ENCODE measurements at regions not wholly inside any gene's neighbourhood (a gene's known extent, or its start where the extent isn't known, plus 50 kb on each side); places are given as distances from the start of the nearest gene placed in this dataset.
"Not testable (repeated sequence)": the region's sequence is repeated elsewhere in the genome, so short reads cannot be mapped to it uniquely, and the experiment has no call there.

DNA sequence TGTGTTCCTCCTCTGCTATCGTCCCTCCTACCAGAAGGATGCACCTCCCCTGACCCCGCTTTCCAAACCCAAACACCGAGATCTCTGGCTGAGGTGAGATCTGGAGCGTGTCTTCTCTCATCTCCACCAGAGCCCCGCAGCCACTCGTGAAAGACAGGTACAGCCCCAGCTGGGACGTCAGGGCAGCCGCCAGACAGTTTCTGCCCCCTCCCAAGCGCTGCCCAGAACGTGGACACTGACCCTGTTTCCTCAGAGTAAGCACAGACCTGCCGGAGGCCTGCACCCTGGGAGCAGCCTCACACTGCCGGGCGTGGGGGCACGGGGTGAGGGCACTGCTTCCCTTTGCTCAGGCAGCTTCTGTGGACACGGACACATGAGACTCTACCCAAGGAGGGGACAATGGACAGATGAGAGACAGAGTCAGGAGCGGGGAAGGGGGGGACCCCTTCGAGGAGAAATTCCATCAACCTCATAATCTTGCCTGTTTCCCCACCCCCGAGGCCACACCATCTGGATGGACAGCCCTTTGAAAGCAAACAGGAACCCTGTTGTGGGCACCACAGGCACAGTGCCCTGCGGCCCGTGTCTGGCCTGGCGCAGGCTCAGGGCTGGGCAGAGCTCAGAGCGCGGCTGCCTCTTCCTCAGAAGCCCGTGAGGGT is 210.6 kb downstream of the DLL1 start:
- DNase-seq, result no peak

DNA sequence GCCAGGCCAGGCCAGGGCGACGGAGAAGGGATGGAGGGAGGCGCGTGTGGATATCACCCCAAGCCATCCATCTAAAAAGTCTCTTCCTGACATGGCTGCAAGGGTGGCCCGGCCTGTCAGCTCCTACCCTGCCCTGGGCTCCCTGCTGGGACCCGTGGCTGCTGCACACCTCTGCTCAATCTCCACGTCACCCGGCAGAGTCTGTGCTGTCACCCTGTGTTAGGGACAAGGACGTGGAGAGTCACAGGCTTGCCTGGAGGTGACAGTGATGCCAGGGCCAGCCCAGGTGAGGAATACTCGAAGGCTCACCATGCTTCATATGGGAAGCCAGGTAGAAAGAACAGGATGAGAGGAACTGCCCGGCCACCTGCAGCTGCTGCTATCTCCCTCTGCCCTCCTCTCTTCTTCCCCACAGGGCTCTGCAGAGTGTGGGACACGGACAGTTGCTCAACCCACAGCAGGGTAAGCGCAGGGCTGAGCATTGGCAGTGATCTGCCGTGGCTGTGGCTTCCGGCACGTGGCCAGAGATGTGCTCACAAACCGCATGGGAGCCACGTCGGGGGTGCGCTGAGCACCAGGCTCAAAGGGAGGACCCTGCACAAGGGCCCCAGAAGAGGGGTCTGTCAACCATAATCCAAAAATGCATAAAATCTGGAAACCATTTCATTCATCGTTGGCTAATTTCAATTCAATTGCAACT is 214.3 kb downstream of the DLL1 start:
- no peak for DNase-seq

DNA sequence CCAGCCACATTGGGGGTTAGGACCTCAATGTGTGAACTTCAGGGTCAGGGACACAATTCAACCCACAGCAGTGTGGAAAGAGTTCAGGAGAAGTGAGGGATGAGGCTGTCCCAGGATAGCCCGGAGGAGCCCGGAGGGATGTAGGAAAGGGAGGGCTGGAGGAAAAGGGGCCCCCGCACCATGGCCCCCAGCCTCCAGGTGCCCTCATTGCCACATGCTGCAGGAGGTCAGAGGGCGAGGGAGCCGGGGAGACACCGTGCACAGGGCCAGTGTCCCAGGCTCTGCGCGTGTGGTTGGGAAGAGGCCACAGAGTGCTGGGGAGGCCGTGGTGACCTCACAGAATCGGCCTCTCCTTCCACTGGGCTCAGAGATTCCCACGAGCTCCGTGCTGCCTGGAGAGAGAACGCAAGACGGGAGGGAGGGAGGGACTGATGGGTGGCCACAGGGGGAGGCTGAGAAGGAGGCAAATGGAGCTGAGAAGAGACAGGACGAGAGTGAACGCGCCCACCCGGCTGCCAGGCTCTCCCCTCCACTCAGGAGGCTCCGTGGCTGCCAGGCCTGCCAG is 215.1 kb downstream of the DLL1 start:
- no peak for DNase-seq

DNA sequence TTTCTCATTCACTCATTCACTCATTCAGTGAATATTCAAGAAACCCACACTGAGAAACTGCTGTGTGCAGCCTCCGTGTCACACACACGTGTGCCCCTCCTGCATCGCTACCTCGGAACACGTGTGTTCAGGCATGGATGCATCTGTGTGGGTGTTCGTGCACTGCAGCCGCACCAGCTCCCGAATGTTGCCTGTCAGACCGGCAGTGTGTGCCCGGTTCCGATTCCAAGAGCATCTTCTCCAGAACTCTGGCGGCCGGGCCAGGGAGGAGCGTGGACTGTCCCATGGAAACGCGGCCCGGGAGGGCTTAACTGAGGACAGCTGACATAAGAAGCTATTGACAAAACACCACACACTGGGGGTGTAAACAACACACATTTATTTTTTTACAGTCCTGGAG is 216.0 kb downstream of the DLL1 start:
- no peak for DNase-seq

DNA sequence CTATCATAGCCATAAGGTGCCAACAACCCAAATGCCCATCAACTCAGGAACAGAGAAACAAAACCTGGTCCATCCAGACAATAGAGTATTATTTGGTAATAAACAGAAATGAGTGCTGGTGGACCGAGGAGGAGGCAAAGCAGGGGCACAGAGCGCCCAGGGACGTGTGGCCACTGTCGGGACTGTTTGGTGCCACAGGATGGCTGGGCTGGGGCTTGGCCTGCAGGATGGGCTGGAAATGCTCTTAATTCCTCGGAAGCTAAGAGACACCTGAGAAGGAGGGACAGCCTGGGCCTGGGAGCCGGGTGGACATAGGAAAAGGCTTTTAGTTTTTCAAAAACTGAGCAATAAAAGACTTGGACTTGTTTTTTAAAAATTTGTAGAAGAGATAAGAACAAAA is 216.4 kb downstream of the DLL1 start:
- no peak for DNase-seq

DNA sequence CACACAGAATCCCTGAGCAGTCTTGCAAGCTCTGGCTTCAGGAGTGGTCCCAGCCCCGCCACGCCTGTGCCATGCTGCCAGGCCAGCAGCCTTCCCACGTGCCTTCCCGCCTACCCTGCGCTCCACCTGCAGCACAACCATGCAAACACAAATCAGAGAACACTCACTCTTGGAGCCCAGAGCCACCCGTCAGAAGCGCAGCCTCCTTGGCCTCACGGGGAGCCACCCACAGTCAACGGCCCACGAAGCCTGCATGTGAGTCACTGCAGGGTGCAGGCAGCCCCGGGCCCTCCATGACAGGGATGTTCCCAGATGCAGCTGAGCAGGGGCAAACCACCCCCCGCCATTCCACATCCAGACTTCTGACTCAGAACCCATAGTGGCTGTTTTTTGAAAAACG is 217.0 kb downstream of the DLL1 start:
- DNase-seq, result no peak

DNA sequence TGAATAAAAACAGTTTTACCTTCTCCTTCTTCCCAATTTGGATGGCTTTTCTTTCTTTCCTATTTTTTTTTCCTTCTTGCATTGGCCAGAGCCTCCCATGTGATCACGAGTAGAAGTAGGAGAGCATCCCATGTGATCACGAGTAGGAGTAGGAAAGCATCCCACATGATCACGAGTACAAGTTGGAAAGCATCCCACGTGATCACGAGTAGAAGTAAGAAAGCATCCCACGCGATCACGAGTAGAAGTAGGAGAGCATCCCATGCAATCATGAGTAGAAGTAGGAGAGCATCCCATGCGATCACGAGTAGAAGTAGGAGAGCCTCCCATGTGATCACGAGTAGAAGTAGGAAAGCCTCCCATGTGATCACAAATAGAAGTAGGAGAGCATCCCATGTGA is 218.6 kb downstream of the DLL1 start:
- no peak for DNase-seq

DNA sequence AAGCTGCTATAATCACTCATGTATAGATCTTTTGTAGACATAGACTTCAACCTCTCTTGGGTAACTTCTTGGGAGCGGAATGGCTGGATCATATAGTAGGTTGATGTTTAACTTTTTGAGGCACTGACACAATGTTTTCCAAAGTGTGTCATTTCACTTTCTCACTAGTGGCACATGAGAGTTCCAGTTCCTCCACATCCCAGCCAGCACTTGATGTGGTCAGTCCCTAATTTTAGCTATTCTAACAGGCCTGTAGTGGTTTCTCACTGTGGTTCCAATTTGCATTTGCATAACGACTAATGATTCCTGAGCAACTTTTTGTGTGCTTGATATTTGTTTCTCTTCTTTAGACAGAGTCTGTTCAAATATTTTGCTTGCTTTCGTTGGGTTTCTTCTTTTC is 221.3 kb downstream of the DLL1 start:
- DNase-seq, result no peak

DNA sequence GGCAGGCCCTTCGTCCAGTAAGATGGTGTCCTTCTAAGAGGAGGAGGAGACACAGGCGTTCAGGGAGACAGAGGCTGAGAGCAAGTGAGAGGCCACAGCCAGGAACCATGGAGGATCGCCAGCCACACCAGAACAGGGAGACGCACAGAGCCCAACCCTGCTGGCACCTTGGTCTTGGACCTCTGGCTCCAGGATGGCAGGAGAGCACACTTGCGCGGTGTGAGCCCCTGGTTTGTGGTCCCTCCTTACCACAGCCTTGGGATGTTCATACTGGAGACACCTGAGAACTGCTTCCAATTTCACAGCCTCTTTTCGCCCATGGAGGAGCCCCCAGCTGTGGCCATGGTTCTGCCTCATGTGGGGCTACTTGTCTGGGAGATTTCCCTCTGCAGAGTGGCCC is 222.4 kb downstream of the DLL1 start:
- DNase-seq, result no peak

DNA sequence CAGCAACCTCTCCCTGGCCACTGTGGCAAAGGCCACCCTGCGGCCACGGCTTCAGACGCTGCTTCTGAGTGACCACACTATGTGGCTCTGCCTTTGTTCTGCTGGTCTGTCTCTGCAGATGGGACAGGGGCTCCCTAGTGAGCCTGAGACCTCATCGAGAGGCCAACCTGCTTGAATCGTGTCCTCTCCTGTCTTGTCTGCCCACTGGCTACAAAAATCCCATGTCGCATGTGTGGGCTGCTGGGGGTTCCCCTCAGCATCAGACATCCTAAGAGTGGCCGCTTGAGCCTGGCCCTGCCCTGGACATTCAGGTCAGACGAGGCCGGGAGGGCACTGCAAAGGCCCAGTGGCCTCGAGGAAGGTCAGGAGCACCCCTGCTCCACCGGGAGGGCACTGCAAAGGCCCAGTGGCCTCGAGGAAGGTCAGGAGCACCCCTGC is 222.9 kb downstream of the DLL1 start:
- DNase-seq, result no peak

DNA sequence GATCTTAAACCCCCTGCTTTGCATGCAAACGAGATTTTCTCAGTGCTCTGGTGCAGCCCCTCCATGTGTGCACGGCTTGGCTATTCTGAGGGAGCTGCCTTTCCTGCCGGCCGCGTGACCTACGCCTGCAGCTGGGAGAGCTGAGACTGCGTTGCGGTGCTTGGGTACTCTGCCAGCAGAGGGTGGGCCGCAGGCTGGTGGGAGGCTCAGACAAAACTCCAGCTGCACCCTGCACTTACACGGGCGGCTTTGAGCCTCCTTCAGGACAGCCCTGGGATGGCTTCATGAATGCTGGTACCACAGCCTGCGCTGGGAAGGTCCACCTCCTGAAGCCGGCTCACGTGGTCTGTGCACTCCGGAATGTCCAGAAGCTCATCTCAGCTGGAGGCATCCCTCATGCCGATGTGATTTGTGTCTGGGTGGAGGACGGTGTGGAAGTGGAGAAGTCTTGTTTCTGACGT is 223.7 kb downstream of the DLL1 start:
- DNase-seq, result no peak

DNA sequence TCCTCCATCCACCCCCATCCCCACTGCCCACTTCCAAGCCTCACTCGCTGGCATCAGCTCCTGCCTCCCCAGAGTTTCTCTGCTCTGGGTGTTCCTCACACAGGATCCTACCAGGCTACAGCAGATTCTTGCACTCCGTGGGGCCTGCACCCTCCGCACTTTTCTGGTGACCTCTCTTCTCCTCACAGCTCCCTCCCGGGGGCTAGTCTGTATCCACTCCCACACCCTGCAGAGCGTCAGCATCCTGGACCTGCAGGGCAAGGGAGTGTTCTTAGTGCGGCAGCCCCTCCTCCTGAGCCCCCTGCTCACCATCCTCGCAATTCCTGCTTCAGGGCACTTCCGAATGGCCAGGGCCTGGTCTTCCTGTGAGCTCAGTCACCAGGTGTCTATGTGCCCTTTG is 224.2 kb downstream of the DLL1 start:
- DNase-seq, result no peak

DNA sequence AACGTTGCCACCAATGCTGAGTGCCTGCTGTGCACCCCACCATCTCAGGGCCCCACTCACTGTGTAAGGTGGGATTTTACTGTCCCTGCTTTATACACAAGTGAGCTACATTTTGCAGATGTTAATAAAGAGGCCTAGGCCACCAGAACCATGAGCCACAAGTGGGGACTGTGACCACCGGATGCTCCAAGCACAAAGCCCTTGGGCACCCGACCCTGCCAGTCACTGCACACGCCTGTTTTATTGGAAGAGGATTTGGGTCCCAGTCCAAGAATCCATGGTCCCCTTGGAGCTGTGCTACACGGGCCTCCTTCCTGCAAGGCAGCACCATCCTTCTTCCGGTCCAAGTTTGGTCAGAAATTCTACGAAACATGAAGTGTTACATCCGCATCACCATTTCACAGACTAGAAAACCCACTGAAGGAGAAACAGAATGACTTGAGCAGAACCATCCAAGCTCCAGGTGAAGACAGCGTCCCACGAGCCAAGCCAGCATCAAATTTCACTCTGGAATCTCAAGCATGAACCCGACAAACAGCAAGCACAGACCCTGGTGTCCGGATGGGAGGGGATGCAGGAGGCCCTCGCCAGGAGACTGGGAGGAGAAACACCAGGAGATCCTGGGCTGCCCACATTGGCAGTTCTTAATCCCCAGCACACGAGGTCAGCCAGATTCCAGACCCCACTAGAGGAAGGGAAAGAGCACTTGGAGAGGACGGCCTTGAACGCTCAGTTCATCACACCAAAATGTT is 226.9 kb downstream of the DLL1 start:
- no peak for DNase-seq

DNA sequence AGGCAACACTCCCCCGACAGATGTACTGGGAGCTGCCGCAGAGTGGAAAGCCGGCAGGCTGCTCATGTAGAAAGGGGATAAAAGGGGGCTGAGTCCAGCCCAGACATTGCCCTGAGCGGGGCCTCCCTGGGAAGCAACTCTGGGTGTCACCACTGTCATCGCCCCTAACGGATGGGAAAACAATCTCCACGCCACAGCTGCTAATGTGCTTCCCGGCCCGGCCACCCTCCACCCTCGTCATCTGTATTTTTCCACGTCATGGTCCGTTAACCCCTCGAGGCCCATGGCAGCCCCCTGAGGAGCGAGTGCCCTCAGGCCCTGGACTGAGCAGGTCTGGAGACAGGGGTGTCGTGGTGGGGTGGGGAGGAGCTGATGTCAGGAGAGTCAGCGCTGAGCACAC is 227.4 kb downstream of the DLL1 start:
- no peak for DNase-seq

DNA sequence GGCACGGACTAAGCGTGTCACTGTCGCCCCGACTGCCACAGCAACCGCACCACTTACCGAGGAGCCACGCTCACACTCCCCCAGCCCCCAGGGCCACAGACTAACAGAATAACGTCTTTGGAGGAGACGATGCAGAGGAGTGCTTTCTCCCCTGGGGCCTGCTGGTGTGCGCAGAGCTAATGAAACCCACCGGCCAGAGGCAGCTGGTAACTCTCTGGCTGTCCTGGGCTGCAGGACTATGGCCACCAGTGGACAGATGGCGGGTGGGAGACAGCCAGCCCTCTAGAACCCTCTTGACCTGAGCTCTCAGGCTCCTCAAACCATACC is 228.0 kb downstream of the DLL1 start:
- no peak for DNase-seq

DNA sequence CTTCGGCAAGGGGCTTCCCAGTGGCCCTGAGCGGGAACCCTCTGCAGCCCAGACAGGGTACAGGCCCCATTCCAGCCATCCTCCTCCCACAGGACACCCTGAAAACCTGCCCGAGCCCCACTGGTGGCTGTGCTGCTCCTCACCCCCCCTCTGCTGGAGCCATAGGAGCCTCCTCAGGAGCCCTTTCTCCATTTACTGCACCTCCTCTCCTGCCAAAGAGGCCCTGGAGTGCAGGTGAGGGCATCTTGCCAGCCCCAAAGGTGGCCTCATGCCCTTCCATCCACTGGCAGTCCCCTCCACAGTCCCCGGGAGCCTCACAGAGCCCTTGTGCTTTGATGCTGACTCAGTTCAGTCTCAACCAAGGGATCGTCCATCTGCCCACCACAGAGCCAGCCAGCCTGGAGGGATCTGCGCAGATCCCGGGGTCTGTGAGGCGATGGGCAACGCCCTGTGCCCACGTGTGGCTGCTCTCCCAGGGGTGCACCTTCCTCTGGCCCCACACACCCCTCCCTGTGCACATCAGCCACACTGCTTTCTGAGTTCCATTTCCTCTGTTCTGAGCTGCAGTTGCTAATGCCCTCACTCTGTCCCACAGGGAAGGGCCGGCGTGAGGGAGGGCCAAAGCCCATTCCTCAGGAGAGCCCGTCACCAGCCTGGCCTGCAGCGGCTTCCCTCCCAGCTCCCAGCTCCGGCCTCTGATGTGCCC is 228.5 kb downstream of the DLL1 start:
- no peak for DNase-seq

DNA sequence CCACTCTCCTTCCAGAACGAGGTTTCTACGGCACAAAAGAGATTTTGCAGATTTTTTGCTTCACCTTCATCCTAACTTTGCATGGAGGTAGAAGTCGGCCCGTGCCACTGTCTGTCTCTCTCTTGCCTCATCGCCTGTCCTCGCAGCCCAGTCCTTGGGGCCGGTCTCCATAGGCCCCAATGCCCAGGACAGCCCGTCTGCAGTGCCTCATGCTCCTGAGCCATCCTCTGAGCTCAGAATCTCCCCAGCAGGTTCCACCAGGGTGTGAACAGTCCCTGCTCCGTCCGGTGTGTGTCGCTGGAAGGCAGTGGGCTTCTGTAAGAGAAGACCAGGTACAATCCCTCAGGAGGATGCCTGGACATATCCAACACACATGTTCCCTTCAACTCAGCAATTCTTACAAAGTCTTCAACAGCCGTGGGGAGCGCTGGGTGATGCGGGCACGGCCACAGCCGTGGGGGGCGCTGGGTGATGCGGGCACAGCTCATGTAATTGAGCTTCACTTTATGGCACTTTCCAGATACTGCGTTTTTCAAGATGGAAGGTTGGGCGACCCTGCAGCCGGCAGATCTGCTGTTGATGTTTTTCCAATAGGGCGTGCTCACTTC is 231.9 kb downstream of the DLL1 start:
- DNase-seq, result no peak

DNA sequence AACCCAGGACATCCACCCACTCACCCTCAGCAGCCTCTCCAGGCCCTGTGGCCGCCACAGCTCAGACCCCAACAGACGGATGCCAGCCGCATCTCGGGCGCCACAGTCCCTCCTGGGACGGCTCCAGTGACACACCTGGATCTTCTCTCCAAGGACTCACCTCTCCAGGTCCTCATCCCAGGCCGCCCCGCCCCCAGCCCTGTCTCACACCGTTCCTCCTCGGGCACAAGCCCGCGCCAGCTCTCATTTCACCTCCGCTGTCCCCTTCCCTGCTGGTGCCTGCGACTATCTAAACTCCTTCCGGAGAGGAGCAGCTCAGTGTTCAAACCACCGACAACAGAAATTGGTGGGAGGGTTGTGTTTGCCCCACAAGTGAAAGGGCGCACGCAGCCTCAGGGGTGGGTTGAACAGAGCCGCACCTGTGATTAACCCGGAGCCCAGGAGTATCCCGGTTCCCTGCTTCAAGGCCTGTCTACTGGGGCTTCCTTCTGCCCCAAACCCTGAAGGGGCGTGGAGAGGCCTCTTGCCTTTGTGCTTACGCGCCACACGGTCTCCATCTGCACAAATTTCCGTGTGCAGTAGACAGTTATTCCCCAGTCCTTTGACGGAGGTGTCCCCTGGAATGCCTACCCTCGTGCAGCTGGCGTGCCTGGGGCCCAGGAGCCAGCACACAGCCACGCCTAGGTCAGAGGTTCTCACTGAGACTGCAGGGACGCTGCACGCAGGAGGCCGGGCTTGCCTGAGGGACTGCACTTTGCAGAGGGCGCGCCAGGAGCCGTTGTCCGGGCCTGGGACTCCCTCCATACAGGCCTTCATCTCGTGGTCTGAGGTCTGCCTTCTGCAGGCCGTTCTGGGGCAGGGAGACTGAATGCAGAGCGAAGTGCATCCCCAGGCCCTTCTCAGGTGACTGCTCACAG is 232.7 kb downstream of the DLL1 start:
- no peak for DNase-seq

DNA sequence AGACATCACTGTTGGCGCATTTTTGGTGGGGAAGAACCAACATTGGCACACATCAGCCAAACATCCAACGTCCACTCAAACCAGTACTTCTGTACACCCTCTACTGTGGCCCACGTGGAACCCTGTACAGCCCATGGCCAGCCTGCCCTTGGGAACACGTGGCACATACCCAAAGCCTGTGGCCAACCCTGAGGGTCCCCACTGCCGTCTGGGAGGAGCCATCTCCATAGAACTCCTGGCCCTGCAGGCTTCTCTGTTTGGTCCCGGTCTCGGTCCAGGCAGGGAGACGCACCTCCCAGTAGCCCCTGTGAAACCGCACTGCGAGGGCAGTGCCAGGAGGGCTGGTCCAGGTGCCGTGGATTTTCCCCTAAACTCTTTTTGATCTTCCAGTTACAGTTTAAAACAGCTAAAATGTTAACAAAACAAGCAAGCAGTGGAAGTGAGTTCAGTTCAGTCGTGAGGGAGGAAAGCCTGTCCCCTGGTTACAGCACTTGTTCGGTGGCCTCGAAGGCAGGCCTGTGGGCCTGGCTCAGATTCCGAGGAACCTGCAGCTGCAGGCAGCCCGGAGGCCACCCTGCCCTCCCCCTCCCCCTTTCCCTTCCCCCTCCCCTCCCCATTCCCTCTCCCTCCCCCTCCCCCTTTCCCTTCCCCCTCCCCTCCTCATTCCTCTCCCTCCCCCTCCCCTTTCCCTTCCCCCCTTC is 233.7 kb downstream of the DLL1 start:
- DNase-seq, result no peak

DNA sequence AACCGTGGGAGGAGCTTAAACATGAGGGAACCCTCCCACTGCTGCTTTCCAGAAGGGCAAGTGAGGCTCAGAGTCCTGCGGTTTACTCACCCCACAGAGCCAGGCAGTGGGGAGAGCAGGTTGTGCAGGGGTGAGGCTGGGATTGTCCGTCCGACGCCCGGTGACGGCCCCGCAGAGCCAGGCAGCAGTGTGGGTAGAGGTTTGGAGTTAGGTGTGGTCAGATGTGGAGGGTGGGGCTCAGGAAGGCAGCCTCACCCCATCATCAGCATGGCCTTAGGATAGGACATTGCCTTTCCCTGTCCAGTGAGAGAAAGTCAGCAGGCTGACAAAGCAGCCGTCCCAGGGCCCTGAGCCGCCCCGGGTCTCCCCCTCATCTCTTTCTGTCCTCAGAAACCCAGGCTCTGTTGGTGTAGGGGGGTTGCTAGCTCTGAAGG is 234.6 kb downstream of the DLL1 start:
- DNase-seq, result no peak

DNA sequence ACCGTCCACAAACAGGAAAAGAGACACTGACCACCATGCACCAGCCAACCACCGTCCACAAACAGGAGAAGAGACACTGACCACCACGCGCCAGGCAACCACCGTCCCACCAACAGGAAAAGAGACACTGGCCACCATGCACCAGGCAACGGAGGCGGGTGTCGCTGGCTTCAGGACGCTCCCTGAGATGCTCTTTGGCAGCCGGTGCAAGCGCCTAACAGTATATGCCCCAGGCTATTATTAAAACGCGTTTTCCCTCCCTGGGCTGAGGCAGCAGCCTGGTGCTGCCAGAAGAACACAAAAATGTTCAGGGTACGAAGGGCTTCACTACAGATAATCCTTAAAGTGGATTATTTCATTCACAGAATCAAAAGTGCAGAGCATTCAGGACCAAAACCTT is 235.1 kb downstream of the DLL1 start:
- DNase-seq, result not testable (repeated sequence)

All from stimulated activated naive CD4-positive, alpha-beta T cell (primary cell).